HL-60 (cell line): ENCODE measurements at regions not wholly inside any gene's neighbourhood (a gene's known extent, or its start where the extent isn't known, plus 50 kb on each side); places are given as distances from the start of the nearest gene placed in this dataset.
"Not testable (repeated sequence)": the region's sequence is repeated elsewhere in the genome, so short reads cannot be mapped to it uniquely, and the experiment has no call there.

Experiments
- DNase-seq, 2 experiments: peaks; one replicate each; pipeline ENCODE4 v3.0.0-alpha.2; 2010 to 2020; ENCODE audit warnings: low read depth in 1 of 2, low spot score in 1 of 2
- H3K27ac ChIP-seq: fragments of 250-450 bp; sonication (Bioruptor Pico); replicated peaks from 2 replicates; pipeline ENCODE4 v1.5.1; 2020; ENCODE audit warnings: mild to moderate bottlenecking, moderate library complexity
- H3K27me3 ChIP-seq: fragments of 250-450 bp; sonication (Bioruptor Pico); 2 replicates; pipeline ENCODE4 v1.5.1; 2021; ENCODE audit warnings: mild to moderate bottlenecking, moderate library complexity; ENCODE audit not compliant: insufficient read depth, poor library complexity, severe bottlenecking
- H3K4me3 ChIP-seq: replicated peaks from 2 replicates; pipeline ENCODE4 v1.5.1; 2011; ENCODE audit warnings: mild to moderate bottlenecking, control low read depth, low read length; ENCODE audit not compliant: insufficient read depth
- GABPA ChIP-seq: IDR thresholded peaks from 2 replicates; pipeline ENCODE4 v1.6.1; 2012; ENCODE audit warnings: low read depth
- POLR2AphosphoS5 ChIP-seq: IDR thresholded peaks from 2 replicates; pipeline ENCODE4 v1.6.1; 2012; ENCODE audit warnings: low read depth
- SPI1 ChIP-seq: IDR thresholded peaks from 2 replicates; pipeline ENCODE4 v1.6.1; 2012; ENCODE audit warnings: low read depth, mild to moderate bottlenecking, borderline replicate concordance
- TF ChIP-seq, protein P1 (sequence below): IDR thresholded peaks from 2 replicates; pipeline ENCODE4 v1.6.1; 2012; ENCODE audit warnings: low read depth; ENCODE audit not compliant: insufficient replicate concordance
- TF ChIP-seq, protein P2 (sequence below): IDR thresholded peaks from one replicate; pipeline ENCODE4 v1.5.1; 2011; ENCODE audit warnings: low read length, control low read depth, inconsistent platforms; ENCODE audit not compliant: insufficient read depth

DNA sequence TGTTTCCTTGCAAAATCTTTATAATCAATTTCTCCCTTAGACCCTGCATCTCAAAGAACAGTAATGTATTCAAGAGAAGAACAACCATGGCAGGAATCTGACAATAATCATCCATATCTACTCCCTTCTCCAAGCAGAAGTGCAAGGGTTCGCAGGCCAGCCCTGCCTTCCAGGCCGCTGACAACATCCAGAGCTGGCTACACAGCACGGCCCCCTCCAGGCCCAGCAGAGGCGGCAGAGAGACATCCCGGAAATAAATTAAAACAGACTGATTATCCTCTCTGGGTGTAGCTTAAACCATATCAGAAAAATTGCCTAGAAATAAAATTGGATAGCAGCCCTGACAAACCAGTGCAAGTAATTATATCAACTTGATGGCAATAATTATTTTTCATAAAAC lies 223.3 kb downstream of the FAM43A start:
- DNase-seq: no peak
- TF ChIP-seq SPI1: no peak
- no peak for TF ChIP-seq GABPA
- TF ChIP-seq, protein P1, sequence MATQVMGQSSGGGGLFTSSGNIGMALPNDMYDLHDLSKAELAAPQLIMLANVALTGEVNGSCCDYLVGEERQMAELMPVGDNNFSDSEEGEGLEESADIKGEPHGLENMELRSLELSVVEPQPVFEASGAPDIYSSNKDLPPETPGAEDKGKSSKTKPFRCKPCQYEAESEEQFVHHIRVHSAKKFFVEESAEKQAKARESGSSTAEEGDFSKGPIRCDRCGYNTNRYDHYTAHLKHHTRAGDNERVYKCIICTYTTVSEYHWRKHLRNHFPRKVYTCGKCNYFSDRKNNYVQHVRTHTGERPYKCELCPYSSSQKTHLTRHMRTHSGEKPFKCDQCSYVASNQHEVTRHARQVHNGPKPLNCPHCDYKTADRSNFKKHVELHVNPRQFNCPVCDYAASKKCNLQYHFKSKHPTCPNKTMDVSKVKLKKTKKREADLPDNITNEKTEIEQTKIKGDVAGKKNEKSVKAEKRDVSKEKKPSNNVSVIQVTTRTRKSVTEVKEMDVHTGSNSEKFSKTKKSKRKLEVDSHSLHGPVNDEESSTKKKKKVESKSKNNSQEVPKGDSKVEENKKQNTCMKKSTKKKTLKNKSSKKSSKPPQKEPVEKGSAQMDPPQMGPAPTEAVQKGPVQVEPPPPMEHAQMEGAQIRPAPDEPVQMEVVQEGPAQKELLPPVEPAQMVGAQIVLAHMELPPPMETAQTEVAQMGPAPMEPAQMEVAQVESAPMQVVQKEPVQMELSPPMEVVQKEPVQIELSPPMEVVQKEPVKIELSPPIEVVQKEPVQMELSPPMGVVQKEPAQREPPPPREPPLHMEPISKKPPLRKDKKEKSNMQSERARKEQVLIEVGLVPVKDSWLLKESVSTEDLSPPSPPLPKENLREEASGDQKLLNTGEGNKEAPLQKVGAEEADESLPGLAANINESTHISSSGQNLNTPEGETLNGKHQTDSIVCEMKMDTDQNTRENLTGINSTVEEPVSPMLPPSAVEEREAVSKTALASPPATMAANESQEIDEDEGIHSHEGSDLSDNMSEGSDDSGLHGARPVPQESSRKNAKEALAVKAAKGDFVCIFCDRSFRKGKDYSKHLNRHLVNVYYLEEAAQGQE: no peak
- TF ChIP-seq POLR2AphosphoS5: no peak
- TF ChIP-seq, protein P2, sequence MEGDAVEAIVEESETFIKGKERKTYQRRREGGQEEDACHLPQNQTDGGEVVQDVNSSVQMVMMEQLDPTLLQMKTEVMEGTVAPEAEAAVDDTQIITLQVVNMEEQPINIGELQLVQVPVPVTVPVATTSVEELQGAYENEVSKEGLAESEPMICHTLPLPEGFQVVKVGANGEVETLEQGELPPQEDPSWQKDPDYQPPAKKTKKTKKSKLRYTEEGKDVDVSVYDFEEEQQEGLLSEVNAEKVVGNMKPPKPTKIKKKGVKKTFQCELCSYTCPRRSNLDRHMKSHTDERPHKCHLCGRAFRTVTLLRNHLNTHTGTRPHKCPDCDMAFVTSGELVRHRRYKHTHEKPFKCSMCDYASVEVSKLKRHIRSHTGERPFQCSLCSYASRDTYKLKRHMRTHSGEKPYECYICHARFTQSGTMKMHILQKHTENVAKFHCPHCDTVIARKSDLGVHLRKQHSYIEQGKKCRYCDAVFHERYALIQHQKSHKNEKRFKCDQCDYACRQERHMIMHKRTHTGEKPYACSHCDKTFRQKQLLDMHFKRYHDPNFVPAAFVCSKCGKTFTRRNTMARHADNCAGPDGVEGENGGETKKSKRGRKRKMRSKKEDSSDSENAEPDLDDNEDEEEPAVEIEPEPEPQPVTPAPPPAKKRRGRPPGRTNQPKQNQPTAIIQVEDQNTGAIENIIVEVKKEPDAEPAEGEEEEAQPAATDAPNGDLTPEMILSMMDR: no peak
- H3K27me3 ChIP-seq: no peaks in the 10 kb centered on the region
- no peak overlapping the region for H3K4me3 ChIP-seq
- H3K27ac ChIP-seq: no peak overlapping the region

DNA sequence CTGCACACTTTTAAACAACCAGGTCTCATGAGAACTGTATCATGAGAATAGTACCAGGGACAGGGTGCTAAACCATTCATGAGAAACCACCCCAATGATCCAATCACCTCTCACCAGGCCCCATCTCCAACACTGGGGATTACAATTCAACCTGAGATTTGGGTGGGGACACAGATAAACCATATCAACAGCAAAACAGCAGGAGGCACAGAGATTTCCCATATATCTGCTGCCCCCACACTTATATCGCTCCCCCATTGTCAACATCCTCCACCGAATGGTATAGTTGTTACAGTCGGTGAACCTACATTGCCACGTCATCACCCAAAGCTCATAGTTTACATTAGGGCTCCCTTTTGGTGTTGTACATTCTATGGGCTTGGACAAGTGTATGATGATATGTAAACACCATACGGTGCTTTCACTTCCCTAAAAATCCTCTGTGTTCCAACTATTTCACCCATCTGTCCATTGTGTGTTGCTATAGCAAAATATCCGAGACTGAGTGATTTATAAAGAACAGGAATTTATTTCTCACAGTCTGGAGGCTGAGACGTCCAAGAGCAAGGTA lies 224.8 kb downstream of the FAM43A start:
- DNase-seq: no peak
- no peak overlapping the region for H3K4me3 ChIP-seq
- H3K27me3 ChIP-seq: no peaks in the 10 kb centered on the region
- H3K27ac ChIP-seq: no peak overlapping the region
- TF ChIP-seq SPI1 (peak; percentile 23; the same call in 1 of the 2 replicates), GABPA (no peak)

DNA sequence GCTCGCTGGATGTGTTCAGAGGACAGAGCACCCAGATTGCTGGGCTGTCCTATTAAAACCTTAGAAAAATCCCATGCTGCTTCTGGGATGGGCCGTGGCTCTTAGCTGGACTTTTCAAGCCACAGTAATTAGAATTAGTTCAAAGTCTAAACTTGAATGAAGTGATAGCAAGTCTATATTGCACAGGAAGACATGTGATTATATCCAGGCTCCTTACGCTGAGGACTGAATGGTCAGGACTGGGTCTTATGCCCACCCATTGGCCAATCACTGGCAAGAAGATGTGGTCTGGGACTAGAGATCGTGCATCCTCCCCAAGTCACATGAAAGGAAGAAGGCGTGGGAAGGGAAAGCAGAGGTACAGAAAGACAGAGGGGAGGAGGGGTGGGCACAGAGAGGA lies 227.6 kb downstream of the FAM43A start:
- no peak for TF ChIP-seq SPI1
- no peak for TF ChIP-seq GABPA
- TF ChIP-seq POLR2AphosphoS5: no peak
- TF ChIP-seq, protein P2: no peak
- TF ChIP-seq, protein P1: no peak

DNA sequence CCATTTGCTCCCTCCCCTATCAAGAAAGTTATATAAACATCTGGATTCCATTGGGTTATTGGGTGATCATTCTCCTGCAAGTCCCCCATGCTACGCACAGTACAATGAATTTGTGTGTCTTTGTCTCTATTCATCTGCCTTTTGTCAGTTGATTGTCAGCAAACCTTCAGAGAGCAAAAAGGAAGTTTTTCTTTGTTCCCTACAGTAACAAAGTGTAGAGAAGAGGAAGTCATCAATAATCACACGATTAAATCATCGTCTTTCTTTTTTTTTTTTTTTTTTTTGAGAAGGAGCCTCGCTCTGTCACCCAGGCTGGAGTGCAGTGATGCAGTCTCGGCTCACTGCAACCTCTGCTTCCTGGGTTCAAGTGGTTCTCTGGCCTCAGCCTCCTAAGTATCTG lies 239.2 kb downstream of the FAM43A start:
- not testable (repeated sequence) for H3K27me3 ChIP-seq, H3K4me3 ChIP-seq, H3K27ac ChIP-seq

More for the DNA sequence above, 227.6 kb downstream of the FAM43A start:
- H3K27me3 ChIP-seq: no peaks in the 10 kb centered on the region
- no peak overlapping the region for H3K27ac ChIP-seq
- no peak overlapping the region for H3K4me3 ChIP-seq
- DNase-seq: no peak

DNA sequence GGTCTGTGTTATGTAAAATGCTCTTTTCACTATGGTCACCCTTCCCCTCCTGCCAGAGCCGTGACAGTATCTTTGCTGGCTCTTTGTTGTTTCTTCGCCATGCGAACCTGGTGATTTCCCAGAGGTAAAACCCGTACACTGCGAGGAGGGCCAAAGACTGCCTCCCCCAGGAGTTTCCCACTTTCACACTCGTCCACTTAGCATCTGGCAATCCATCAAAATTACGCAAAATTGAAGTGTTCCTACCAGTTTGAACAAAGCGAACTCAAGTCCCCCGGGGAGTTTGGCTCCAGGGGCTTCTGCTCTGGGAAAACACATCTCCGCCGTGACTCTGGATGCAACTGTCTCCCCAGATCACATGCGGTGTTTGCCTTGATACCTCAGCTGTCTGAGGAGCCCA lies 239.9 kb downstream of the FAM43A start:
- Histone ChIP-seq H3K4me3 (no peak overlapping the region), H3K27ac (no peak overlapping the region), H3K27me3 (no peaks in the 10 kb centered on the region)
- TF ChIP-seq, protein P1: no peak
- no peak for TF ChIP-seq POLR2AphosphoS5
- TF ChIP-seq, protein P2: no peak
- TF ChIP-seq SPI1: no peak
- no peak for TF ChIP-seq GABPA
- DNase-seq: no peak

More for the DNA sequence above, 239.2 kb downstream of the FAM43A start:
- not testable (repeated sequence) for DNase-seq
- TF ChIP-seq SPI1: peak; percentile 72
